ENCODE measurements at regions not wholly inside any gene's neighbourhood (a gene's known extent, or its start where the extent isn't known, plus 50 kb on each side); places are given as distances from the start of the nearest gene placed in this dataset.
"Not testable (repeated sequence)": the region's sequence is repeated elsewhere in the genome, so short reads cannot be mapped to it uniquely, and the experiment has no call there.

DNA sequence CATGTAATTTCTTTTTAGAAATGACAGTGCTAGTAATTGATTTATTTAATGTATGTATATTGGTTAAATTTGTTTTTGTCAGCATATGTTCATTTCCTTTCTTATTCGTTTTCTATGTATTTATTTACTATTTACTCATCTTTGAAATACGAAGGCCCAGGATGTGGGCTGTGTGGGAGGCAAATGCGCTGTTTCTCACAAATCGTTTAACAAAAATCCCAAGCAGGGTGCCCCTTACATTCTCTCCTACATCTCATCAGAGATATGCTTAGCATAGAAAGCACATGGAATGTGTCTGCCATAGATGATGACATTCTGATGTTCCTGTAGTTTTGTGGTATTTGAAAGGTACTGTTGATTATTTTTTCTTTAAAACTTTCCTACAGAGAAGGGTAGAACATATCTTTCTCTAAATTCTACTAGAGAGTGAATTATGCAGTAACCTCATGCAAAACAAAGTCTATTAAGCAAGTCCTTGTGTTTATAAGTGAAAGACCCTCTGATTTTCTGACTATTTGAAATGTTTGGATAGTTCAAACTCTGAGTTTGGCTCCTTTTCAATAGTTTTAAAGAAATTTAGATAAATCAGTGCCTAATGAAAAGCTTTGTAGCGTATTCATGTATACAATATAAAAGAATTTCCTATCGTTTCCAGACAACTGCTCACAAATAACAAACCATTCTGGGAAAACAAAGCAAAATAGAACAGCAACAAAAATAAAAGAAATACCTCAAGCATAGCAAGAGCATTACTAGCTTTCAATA, 111.1 kb upstream of the VGLL3 start:
- no peak for DNase-seq (ENCODE audit: low read depth in 2 of 2)

DNA sequence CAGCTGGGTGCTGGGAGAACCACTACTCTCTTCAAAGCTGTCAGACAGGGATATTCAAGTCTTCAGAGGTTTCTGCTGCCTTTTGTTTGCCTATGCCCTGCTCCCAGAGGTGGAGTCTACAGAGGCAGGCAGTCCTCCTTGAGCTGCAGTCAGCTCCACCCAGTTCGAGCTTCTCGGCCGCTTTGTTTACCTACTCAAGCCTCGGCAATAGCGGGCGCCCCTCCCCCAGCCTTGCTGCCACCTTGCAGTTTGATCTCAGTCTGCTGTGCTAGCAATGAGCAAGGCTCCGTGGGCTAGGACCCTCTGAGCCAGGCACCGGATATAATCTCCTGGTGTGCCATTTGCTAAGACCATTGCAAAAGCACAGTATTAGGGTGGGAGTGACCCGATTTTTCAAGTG, 106.8 kb upstream of the VGLL3 start:
- DNase-seq (ENCODE audit: low read depth in 2 of 2): not testable (repeated sequence)

DNA sequence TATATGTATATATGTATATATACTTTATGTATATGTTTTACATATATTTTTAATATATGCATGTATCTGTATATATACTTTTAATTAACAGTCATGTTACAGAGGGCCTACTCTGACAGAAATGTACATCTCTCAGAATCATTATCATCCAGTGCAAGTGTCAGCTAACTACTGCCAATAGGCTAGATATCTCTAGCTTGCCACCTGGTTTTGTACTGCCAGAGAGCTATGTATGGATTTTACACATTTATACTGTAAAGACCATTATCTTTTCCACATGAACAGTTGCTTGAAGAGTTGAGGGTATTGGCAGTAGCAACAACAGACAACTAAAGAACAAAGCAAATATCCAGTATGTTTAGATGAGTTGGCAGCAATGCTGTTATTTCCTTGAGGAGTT, 99.7 kb upstream of the VGLL3 start:
- no peak for DNase-seq (ENCODE audit: low read depth in 2 of 2)

DNA sequence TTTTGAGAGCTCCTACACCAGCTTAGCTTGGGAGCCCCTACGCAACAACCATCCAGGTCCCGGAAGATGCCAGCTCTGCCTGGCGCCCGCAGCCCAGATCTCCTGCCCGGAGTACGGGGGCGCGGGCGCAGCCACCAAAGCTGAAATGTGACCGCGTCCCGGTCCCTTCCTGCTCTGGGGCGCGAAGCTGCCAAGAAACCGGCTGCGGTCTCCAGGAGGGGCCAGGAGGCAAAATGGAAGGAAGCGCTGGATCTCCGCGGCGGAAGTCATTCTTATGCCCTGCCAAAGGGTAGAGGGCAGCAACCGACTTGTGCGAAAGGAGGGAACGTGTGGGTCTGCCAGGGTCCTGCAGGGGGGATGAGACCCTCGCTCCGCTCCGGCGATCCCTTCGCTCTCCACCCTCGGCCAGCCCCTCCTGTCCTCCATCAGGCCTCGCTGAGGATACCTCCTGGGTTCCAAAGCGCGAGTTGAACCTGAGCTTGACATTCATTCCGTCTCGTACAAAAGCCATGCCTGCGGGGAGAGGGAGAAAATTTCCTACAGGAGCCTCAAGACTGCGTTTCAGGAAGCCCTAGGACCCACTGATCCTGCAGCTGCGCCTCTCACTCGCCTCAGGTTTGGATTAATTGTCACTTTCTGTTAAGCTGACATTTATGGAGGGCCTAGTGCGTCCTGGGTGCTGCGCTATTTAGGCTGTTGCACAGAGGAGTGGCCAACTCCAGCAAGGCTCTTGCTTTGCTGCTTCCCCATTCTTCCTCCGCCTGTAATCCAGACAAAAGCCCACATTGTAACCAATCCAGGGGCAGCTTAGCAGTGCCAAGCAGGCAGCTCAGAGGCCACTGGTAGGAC, 98.3 kb upstream of the VGLL3 start:
- DNase-seq (ENCODE audit: low read depth in 2 of 2): peak; percentile 64 to 69

DNA sequence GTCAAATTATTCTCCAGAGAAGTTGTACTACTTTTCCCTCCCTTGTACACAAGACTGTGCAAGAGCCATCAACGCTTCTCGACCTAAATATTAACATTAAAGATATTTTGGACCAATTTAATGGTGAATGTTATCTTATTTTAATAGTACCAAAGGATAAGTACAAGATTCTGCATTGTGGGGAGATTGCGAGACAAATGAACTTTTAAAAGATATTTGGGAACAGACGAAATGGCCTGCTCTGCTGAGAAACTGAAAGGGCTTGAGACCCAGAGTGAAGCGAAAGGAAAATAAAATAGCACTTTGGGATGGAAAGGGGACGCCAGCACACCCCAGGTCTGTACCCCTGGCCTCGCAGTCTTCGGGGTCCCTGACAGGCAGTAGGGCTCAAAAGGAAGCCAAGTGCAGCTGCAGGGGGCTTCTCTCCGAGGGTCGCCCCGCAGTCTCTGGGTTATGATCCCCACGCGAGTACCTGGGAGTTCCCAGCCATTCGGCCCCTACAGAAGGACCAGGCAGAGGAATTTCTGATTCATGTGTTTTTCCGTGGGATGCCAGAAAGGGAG, 97.6 kb upstream of the VGLL3 start:
- DNase-seq (ENCODE audit: low read depth in 2 of 2): no peak

DNA sequence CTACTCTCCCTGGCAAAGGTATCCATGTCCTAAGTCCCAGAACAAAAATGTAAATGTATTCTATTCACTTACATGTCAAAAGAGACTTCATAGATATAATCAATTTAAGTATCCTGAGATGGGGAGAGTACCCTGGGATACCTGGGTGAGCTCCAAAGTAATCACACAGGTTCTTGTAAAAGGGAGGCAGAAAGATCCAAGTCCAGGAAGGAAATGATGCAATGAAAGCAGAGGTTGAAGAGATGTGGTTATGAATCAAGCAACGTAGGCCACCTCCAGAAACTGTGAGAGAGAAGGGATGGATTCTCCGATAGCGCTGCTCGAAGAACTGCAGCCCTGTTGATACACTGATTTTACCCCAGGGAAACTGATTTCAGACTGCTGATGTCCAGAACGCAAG, 93.9 kb upstream of the VGLL3 start:
- no peak for DNase-seq (ENCODE audit: low read depth in 2 of 2)

DNA sequence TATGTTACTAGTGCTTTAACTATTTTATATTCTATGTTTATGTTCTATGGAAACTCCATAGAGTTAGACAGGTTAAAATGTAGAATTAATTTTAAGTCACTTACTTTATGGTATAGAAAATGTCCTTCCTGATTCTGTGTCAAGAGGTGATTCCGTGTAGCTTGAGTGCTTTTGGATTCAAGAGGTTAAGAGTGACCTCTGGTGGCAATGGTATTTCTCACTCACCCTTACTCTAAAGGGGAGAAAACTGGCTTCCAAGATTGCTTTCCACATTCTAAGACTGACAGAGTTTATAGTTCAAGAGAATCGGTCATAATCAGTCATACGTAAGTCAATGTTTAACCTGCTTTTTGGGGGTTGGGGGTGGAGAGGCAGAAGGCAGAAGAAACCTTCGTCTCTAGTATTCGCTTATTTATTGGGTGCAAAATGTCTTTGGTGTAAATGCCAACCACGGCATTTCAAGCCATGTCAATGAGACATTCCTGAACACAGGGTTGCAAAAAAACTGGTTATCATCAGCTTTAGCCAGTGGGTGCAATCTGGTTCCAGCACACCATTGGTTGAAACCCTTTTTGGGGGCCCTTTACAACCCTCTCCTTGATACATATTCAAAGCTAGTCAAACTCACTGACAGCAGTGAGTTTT, 92.0 kb upstream of the VGLL3 start:
- DNase-seq (ENCODE audit: low read depth in 2 of 2): peak; percentile 53 to 56

DNA sequence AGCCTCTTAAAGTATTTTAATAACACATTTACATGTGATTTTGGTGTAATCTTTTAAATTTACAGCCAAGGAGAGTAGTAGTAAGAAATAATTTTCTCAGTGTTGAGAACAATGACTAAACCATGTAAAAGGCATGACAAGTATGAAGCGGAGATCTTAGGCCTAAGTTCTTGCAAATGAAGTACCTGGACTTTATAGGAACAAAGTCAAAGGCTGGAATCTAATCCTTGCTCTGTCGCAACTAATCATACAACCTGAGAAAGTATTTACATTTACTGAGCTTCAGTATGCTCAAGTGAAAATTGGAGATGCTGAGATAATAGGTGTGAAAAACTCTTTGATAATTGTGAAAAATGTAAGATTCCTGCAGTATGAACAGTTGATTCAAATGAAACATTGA, 86.4 kb upstream of the VGLL3 start:
- DNase-seq (ENCODE audit: low read depth in 2 of 2): no peak

DNA sequence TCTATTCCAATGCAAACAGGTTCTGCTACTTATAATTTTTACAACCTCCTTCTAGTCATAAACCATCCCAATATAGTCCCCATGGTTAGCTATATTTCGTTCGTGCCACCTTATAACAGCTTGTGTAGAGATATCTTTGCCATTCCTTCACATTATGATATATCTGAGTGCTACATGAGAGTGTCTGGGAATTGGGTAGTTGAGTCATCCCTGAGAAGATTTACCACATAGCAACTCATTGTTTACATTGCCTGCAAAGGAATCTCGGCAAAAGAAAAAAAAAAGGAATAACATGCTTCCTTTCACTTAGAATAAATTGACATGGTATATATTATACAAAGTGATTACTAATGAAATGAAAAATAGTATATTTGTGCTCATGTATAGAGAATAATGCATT, 86.0 kb upstream of the VGLL3 start:
- peak; percentile 37 to 39 for DNase-seq (ENCODE audit: low read depth in 2 of 2)

DNA sequence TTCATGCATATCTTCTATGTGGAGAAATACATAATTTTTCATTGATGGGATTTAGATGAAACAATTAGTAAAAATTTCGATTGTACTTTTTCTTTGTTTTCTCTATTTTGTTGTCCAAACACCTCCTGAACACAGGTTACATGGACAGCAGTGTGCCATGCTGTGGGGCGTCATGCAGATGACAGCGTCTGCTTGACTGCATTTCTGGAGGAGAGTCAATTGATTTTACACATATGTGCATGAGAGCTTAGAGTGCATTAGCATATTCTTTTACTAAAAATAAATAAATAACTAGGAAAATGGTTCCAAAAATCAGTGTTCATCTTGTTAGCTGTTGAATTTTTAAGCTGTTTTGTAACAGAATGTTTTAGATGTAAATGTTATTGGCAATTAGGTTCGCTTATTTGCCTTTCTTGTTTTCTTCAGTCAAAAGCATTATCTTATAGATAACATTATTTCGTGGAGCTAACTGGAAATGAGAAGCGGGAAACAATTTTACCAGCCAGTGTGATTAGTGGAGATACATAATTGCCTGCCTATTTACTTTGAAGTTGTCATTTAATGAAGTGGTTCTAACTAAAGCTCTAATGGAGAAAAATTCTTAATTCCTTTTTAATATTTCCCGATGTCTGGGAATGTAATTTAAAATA, 82.7 kb upstream of the VGLL3 start:
- DNase-seq (ENCODE audit: low read depth in 2 of 2): no peak

DNA sequence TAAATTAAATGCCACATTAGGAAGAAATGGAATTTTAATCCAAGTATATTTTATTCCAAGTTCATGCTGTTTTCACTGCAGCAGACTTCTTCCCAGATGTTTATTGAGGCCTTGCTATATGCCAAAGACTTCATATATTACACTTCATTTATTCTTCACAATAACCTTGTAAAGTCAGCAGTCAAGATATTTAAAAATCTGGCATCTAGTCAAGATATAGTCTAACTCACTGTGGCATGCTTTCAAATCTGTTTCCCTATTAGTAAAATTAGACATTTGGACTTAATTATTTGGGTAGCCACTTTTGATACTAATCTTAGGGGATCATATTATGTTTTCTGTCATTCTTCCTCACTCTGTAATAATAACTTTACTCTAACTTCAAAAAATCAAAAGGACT, 81.5 kb upstream of the VGLL3 start:
- DNase-seq (ENCODE audit: low read depth in 2 of 2): no peak

DNA sequence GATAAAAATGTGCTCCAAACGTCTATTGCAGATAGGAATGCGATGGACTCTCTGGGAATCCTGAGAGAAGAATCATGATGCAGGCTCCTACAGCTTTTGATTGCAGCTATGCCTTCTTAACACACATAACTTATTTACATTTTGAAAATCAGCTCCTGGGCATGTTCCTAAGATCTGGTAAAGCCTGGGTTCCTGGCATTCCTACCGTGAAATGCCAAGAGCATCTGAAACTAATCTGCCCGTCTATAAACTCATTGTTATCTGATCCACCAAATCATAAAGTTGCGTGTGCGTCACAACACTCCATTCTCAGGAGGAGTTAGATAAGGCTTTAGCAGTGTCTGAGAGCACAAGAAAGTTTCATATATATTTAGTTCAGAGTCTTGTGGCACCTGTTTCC, 79.0 kb upstream of the VGLL3 start:
- no peak for DNase-seq (ENCODE audit: low read depth in 2 of 2)

DNA sequence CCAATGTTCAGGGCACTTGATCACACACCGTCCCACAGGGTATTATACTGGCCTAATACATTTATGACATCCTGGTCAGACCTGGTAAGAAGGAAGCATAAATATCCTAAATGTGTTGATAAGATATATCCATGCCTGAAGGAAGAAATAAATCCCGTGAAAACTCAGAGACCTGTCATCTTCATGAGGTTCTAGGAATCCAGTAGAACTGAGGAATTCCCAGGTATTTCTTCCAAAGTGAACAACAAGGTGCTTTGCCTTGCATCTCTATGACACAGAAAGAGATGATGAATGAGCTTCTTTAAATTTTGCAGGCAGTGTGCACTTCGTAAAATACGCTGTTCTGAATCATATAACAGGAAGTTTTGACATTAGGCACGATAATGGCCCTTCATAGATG, 78.1 kb upstream of the VGLL3 start:
- DNase-seq (ENCODE audit: low read depth in 2 of 2): no peak

DNA sequence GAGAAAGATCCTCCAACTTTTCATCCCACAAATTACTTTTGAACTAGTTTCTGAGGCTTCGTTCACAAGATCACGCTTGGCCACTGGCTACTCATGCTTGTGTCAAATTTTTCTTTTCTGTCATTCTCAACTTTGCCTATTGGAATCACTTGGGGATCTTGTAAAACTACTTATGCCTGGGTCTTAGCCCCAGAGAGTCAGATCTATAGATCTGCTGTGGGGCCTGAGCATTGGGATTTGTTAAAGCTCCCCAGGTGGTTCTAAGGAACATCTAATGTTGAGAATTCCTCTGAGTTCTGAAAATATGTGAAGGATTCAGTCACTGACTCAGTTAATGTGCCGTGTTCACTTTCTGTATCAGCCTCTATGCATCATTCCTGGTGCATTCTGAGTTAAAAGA, 71.7 kb upstream of the VGLL3 start:
- DNase-seq (ENCODE audit: low read depth in 2 of 2): no peak

DNA sequence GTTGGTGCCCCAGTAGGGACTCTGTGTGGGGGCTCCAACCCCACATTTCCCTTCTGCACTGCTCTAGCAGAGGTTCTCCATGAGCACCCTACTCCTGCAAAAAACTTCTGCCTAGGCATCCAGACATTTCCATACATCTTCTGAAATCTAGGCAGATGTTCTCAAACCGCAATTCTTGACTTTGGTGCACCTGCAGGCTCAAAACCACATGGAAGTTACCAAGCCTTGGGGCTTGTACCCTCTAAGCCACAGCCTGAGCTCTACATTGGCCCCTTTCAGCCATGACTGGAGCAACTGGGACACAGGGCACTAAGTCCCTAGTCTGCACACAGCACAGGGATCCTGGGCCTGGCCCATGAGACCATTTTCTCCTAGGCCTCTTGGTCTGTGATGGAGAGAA, 66.5 kb upstream of the VGLL3 start:
- DNase-seq (ENCODE audit: low read depth in 2 of 2): no peak

DNA sequence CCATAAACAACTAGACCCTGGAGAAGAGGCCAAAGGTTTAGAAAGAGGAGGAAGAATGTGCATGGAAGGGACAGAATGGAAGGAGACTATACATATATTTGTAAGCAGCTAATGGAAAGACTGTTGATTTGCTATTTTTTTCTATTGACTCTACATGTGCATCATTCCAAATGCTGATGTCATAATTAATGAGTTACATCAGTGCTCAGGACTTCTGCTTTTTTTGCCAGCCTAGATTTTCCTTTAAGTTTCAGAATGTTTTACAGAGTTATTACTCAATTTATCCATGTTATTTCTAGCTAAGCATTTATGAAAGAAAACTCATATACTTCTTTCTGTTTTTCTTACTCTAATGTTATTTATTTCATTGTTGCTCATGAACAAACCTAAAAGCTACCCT, 62.6 kb upstream of the VGLL3 start:
- DNase-seq (ENCODE audit: low read depth in 2 of 2): no peak

DNA sequence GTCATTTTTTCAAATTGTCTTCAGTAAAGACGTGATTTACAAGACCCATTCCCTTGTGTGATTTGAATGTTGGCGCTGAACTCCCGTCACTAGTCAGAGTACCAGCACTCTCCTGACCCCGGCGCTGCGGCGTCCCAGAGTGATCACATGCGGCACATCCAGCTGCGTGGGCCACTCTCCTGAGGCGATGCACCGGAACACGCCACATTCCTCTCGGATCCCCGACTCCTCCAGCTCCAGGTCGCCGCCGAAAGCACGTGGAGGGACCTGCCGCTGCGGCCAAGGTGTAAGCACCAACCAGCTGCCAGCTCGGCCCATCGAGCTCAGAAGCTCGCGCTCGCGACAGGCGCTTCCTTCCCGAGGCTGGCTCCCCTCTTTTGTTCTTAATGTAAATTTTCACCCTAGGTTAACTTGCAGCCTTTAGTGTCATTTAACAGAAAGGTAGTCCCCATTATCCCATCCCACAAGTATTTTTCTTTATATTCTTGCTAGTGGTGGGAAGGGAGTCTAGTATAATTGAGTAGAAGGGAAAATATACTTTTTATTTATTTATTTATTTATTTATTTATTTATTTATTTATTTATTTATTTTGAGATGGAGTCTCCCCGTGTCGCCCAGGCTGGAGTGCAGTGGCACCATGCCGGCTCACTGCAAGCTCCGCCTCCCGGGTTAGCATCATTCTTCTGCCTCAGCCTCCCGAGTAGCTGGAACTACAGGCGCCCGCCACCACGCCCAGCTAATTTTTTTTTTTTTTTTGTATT, 61.7 kb upstream of the VGLL3 start:
- DNase-seq (ENCODE audit: low read depth in 2 of 2): no peak

DNA sequence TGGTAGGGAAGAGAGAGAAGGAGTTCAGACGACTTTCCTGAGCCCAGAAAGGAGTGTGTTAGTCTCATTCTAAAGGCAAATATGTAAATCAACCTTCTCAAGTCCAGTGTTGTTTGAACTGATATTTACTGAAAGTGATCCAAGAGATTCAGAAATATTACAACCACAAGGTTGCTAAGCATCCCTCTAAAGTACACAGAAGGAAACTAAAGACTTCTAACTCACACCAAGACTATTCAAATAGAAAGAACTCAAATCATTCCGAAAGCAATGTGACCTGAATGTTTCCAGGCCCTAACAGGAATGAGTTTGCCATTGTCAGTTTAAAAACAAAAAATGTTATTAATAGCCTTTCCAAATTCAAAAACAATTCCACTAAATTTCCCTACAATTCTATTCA, 56.9 kb upstream of the VGLL3 start:
- DNase-seq (ENCODE audit: low read depth in 2 of 2): no peak

DNA sequence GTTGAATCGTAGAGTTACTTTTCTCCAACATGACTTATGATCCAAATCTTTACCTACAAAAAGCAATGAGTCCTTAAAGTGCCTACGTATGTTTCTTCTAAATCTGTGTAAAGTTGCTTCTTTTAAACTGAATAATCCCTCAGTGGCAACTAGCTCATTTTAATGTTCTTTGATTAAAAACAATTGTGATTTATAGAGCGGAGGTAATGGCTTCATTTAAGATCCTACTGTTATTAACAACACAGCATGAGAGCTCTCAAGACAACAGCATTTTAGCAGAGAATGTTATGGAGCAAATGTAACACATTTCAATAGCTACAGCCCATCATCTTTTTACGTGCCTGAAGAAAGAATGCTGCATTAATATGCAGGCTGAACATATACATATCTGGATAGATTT, 55.3 kb upstream of the VGLL3 start:
- no peak for DNase-seq (ENCODE audit: low read depth in 2 of 2)

DNA sequence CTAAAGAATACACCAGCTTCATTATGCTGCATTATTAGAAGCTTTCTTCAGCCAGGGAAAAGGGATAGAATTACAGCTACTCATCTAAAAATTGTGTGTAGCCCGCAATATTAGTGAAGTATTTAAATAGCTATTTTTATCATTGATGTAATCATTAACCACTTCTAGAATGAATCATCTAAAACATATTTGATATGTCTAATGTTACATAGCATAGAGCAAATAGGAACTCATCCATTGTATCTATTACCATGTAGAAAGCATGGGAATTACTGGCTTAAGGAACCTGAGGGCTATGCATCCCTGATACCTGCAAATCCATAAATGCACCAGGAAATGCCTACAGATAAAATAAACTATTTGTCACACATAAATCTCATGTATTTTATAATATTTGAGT, 54.5 kb upstream of the VGLL3 start:
- no peak for DNase-seq (ENCODE audit: low read depth in 2 of 2)

DNA sequence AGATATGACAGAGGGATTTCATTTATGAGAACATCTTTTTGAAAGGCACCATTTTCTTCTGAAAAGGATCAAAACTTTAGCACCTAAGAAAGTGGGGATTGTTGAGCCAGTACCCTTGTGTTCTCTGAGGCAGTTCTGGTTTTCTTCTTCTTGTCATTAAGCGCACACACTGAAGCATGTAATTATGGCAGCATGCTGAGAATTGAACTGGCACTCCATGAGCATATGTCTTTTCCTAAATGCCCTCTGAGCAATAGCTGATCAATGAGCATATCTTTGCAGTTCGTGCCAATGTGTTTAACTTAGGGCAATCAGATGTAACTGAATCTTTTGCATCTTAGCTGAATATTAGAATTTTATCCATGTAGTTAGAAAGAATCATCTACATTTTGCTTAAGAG, 53.9 kb upstream of the VGLL3 start:
- no peak for DNase-seq (ENCODE audit: low read depth in 2 of 2)
